Stimulated activated naive CD4-positive, alpha-beta T cell treated with Interleukin-2 at 50 U/mL for 16 hours (primary cell): ENCODE measurements at regions not wholly inside any gene's neighbourhood (a gene's known extent, or its start where the extent isn't known, plus 50 kb on each side); places are given as distances from the start of the nearest gene placed in this dataset.
"Not testable (repeated sequence)": the region's sequence is repeated elsewhere in the genome, so short reads cannot be mapped to it uniquely, and the experiment has no call there.

ENCODE experiments used
- DNase-seq: peaks from one replicate; lab custom pipeline; 2025; lab: John Stamatoyannopoulos, UW

DNA sequence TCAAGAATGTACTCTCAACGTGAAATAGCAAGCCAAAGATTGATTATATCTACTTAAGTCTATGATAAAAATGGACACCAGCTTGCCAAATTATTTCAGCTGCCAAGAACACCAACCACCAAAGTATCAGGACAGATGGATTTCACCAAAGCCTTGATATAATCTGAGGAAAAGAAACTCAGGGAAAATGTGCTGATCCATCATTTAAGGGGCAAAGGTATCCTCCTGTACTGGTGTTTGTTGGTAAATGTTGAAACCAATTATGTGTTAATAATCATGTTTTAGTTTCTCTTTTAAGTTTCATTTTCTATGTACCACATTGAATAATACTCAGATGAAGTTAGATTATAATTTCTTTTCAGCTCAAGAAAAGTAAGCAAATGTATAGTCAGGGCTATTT lies 1284.3 kb upstream of the TMEM132C start:
- DNase-seq = no peak

DNA sequence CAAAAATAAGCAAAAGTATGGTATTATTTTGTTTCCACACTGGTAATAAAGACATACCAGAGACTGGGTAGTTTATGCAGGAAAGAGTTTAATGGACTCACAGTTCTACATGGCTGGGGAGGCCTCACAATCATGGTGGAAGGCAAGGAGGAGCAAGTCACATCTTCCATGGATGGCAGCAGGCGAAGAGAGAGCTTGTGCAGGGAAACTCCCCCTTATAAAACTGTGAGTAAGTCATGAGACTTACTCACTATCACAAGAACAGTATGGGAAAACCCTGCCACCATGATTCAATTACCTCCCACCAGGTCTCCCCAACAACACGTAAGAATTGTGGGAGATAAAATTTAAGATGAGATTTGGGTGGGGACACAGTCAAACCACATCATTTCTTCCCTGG lies 1283.2 kb upstream of the TMEM132C start:
- DNase-seq = not testable (repeated sequence)

GRCh38 chr12:126985663-126986062 lies 1281.3 kb upstream of the TMEM132C start:
- not testable (repeated sequence) for DNase-seq

DNA sequence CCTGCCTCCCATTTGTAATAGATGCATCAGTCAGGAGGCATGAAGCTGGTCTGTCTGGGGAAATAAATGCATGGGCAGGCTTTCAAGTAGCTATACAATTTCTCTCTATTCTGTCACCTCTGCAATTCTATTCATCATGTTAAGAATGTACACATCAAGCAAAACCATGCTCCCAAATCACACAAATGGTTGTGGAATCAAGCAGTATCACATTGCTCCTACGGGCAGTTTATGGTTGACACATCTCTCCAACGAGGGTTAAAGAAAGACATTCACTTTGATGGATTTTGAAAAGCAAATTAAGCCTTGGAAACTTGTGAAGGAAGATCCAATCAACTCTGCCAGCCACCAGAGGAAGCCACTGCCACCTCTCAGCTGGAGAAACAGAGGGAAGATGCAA lies 1277.4 kb upstream of the TMEM132C start:
- no peak for DNase-seq

- no peak for DNase-seq
Observed at GRCh38 chr12:126993898-126994297, 1273.1 kb upstream of the TMEM132C start.

DNA sequence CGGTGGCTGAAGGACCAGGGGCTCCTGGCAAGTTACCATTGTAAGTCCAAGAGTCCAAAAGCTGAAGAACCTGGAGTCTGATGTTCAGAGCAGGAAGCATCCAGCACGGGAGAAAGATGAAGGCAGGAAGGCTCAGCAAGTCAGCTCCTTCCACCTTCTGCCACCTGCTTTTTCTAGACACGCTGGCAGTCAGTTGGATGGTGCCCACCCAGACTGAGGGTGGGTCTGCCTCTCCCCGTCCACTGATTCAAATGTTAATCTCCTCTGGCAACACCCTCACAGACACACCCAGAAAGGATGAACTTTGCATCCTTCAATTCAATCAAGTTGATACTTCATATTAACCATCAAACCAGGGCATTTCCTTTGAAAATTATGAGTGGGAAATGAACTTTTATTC lies 1272.4 kb upstream of the TMEM132C start:
- no peak for DNase-seq

GRCh38 chr12:126998031-126998430 lies 1268.9 kb upstream of the TMEM132C start:
- no peak for DNase-seq

GRCh38 chr12:126998747-126999285 lies 1268.2 kb upstream of the TMEM132C start:
- DNase-seq = no peak

DNA sequence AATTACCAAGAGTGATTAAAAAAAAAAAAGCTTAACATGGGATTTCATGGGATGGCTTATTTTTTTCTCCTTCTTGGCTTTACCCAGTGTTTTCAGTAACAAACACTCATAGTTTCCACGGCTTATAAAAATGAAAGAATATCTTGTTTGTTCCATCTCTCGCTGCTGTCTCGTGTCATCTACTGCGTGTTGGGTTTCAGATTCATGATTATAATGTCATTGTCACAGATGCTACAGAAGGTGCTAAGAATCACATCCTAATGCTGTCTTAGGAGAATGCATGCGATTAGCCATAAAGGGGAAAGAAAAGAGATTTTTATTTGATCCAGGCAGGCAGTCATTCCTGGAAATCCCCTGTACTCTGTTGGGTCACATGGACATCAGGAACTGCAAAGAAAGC lies 1267.6 kb upstream of the TMEM132C start:
- DNase-seq = no peak

DNA sequence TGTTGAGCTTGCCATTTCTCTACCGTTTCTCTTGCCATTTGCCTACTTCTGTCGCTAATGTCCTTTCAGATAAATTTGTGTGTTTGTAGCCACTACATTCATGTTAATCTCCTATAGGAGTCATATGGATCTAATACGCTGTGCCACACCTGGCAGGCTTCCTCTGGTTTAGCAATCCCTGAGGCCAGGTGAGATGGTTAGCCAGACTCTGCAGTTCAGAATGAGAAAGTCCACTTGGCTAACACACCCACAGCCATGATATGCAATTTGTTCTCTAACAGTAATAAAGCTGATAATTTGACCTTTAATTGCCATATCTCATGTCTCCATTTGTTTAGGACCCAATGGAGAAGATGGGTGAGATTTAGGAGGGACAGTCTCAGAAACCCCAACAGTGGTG lies 1261.6 kb upstream of the TMEM132C start:
- DNase-seq = no peak

DNA sequence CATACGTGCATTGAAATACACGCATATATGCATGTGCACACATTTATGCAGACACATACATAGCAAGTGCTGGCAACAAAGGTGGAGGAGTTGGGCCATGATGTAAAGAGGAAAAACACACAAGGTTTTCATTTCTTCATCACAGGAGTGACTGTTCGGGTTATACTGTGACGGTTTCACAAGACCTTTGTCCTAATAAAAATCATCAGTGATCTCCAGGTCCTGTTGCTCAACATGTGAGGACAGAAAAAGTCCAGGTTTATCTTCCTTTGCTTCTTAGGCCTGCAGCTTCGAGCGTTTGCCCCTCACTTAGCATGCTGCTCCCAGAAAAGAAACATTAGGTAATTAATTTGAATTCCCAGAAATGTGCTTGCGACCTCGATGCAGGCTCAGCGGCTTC lies 1260.0 kb upstream of the TMEM132C start:
- DNase-seq = no peak

- no peak for DNase-seq
Observed at GRCh38 chr12:127008755-127009403, 1258.1 kb upstream of the TMEM132C start.

GRCh38 chr12:127012109-127012508 lies 1254.9 kb upstream of the TMEM132C start:
- no peak for DNase-seq

DNA sequence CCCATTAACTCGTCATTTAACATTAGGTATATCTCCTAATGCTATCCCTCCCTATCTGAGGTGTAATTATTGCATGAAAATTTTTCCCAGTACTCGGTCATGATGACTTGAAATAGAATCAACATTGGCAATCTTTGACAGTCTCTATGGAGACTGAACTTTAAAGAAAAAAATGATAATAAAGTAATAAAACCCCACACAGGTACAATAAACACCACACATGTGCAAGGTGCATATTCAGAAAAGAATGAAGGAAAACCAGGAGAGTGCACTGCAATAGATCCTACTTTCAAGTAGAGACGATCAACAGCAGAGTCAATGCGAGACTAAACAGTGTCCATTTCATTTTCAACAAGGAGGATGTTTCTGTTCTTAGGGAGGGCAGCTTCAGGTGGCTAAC lies 1253.8 kb upstream of the TMEM132C start:
- no peak for DNase-seq

DNA sequence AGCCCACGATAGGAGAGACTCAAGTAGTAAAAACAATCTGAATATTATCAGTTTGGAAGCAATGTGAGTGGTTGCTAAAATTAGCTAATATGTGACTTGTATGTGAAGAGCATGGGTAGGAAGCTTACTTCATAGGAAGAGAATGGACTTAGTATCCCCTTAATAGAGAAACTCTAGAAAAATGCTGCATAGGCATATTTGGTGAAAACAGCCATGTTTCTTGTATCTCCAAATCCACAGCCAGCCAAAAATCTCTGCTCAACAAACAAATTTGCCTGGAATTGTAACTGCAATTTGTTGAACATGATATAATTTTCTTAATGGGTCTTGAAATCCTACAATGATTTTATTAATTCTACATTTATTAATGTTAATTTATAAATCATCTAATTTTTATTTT lies 1252.9 kb upstream of the TMEM132C start:
- DNase-seq = no peak

GRCh38 chr12:127024791-127025190 lies 1242.2 kb upstream of the TMEM132C start:
- no peak for DNase-seq

- no peak for DNase-seq
Observed at GRCh38 chr12:127025545-127025944, 1241.4 kb upstream of the TMEM132C start.

DNA sequence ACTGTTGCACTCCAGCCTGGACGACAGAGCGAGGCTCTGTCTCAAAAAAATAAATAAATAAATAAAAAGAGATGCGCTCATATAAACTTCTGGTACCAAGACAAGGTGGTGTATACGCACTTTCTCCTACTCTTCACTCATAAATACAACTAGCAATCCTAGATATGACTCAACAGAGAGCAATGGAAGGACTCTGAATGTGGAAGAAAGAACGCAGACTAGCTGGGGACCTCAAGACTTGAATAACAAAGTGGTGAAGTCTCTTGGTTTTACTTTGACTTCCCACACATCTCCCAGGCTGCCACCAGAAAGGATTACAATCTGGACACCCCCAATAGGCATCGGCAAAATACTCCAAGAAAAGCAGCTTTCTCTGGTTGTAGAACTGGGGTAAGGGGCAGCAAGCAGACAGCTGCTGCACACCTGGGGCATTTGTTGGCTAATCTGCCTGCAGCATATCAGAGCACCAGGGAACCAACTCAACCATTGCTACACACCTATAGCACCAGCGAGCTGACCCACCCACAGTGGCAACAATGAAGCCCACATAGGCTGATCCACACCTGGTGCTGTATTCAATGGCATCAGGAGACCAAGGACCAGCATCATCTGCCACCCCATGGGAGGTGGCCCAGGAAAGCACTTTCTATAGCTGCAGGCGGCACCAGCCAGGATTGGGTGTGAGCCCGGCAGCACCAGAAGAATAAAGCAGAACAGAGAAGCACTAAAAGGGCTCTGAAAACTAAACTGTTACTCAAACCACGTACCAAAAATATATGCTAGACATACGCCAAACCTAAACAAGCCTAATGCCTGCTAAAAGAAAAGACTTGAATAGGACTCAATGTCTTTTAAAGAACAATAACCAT lies 1231.7 kb upstream of the TMEM132C start:
- no peak for DNase-seq

DNA sequence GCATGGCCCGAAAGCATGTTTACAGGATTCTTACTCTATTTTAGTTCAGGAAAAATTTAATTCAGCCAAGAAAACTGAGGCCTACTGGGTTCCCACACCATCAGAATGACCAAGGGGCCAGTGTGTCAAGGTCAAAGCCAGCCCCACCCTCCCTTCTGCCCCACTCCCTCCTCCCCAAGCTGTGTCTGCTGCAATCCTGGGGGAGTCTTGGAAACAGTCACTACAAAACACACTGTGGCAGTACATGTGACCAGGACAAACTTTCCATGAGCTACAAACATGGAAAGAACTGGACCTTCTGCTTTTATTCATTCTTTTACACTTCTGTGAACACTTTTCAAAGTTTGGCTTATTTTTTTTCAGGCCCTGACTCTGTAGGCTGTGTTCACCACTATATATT lies 1228.8 kb upstream of the TMEM132C start:
- DNase-seq = no peak

- no peak for DNase-seq
Observed at GRCh38 chr12:127038761-127039160, 1228.2 kb upstream of the TMEM132C start.

DNA sequence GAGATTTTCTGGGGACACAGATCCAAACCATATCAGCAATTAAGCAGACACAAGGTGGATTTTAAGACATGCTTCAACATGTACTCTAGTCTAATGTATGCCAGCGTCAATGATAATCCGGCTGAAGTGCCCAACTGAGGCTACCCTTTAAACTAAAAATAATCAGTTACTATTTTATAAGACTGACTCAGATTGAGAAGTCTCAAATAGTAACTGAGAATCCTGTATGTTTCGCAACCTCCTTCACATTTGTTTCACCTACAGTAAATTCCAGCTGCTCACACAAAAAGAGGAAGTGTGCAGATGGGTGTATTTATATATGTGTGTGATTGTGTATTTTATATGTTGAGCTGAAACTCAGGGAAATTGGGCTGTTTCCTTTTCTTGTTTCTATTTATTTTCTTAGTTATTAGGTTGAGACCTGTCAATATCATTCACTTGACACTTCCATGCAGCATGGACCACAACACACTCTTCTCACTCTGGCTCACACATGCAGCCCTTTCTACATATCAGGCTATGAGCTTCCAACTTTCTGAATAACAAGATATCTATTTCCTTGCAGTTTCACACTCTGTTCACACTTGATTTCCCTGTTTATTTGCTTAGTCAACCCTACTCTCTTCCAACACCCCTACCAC lies 1224.9 kb upstream of the TMEM132C start:
- DNase-seq = no peak

- DNase-seq = no peak
Observed at GRCh38 chr12:127043731-127044130, 1223.2 kb upstream of the TMEM132C start.

DNA sequence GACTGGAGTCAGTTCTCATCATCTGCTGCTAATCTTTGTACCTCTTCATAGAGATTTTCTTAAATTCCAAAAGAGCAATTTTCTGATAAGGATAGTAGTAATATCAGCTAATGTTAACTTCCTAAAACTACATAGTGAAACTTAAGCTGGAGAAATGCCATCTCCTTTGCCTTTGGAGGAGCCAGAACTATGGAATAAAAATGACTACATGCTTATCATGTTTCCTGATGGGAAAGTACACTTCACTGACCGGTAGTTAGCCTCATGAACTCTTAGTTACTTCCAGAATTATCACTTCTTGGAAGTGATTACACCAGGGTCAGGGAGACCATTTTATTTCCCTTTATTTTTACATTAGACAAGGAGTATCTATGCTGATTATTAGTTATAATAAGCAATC lies 1222.1 kb upstream of the TMEM132C start:
- no peak for DNase-seq
